B cell (primary cell): ENCODE measurements at regions not wholly inside any gene's neighbourhood (a gene's known extent, or its start where the extent isn't known, plus 50 kb on each side); places are given as distances from the start of the nearest gene placed in this dataset.

Source experiments
- ATAC-seq: fragments of 200-7000 bp; cut with Tn5 transposase; one replicate; pipeline ENCODE4 v1.10.0; 2021; ENCODE audit warnings: low read depth, mild to moderate bottlenecking, moderate number of reproducible peaks, moderate library complexity
- CTCF ChIA-PET: fragments of 350-600 bp; sonication (Branson Sonifier 250); formaldehyde crosslinking; loops from one replicate; lab custom pipeline; 2021; ENCODE audit warnings: antibody characterized with exemption, inconsistent platforms; lab: Charles Lee
- POLR2A ChIA-PET: fragments of 350-600 bp; sonication (Branson Sonifier 250); formaldehyde crosslinking; loops from one replicate; lab custom pipeline; 2021; ENCODE audit warnings: antibody characterized with exemption; lab: Charles Lee
- DNase-seq: peaks from one replicate; pipeline ENCODE4 v3.0.0; 2013
- H2AFZ ChIP-seq: 2 replicates; pipeline ENCODE4 v1.6.1; 2012; ENCODE audit warnings: mild to moderate bottlenecking, low read depth, low read length; ENCODE audit not compliant: insufficient read depth, poor library complexity, severe bottlenecking
- H3K27ac ChIP-seq, 2 donors: 1 replicate in 1 of 2; 2 replicates in 1 of 2; pipeline ENCODE4 v1.5.1; 2012 to 2013; ENCODE audit warnings: low read length in 2 of 2, mild to moderate bottlenecking in 2 of 2, moderate library complexity in 1 of 2
- H3K27me3 ChIP-seq, 4 experiments: fragments of 200-600 bp in 1 of 4; sonication (generic) in 1 of 4; replicated peaks in 1 of 4; 1 replicate in 2 of 4; 2 replicates in 2 of 4; pipeline versions ENCODE4 v1.6.1 to v1.7.0; 2013 to 2016; ENCODE audit warnings: low read length in 3 of 4, mild to moderate bottlenecking in 2 of 4, mixed read lengths in 1 of 4, moderate library complexity in 1 of 4; ENCODE audit not compliant: insufficient read depth in 4 of 4, control insufficient read depth in 3 of 4; ENCODE audit errors: control extremely low read depth in 1 of 4
- H3K36me3 ChIP-seq, 2 experiments: replicated peaks in 1 of 2; 1 replicate in 1 of 2; 2 replicates in 1 of 2; pipeline versions ENCODE4 v1.6.1 to v1.7.1; 2013; ENCODE audit warnings: low read length in 1 of 2; ENCODE audit not compliant: insufficient read depth in 2 of 2, control insufficient read depth in 1 of 2; ENCODE audit errors: control extremely low read depth in 1 of 2, extremely low read depth in 1 of 2
- H3K4me1 ChIP-seq, 2 donors: fragments of 200-600 bp in 1 of 2; sonication (generic) in 1 of 2; 1 replicate in 1 of 2; 2 replicates in 1 of 2; pipeline versions ENCODE4 v1.5.1 to v1.6.1; 2013 to 2017; ENCODE audit warnings: low read length in 2 of 2; ENCODE audit not compliant: control insufficient read depth in 2 of 2, insufficient read depth in 2 of 2
- H3K4me2 ChIP-seq: replicated peaks from 2 replicates; pipeline ENCODE3; 2012; ENCODE audit warnings: mild to moderate bottlenecking, low read depth, low read length; ENCODE audit not compliant: poor library complexity, severe bottlenecking
- H3K4me3 ChIP-seq, 5 experiments: fragments of 200-600 bp in 1 of 5; sonication (generic) in 1 of 5; 1 replicate in 3 of 5; 2 replicates in 2 of 5; pipeline versions ENCODE4 v1.5.1 to v1.7.0; 2011 to 2016; ENCODE audit warnings: low read length in 4 of 5, mild to moderate bottlenecking in 4 of 5, low read depth in 2 of 5, control low read depth in 1 of 5, moderate library complexity in 1 of 5; ENCODE audit not compliant: insufficient read depth in 1 of 5; ENCODE audit errors: control extremely low read depth in 1 of 5, extremely low read depth in 1 of 5
- H3K79me2 ChIP-seq: fragments of 200-600 bp; sonication (generic); one replicate; pipeline ENCODE4 v1.6.0; 2016; ENCODE audit warnings: low read length; ENCODE audit not compliant: control insufficient read depth, insufficient read depth
- H3K9ac ChIP-seq: fragments of 200-600 bp; sonication (generic); 2 replicates; pipeline ENCODE4 v1.6.1; 2017; ENCODE audit warnings: mild to moderate bottlenecking, low read length, moderate library complexity
- H3K9me3 ChIP-seq, 3 donors: one replicate each; pipeline versions ENCODE4 v1.6.1 to v1.7.1; 2013; ENCODE audit warnings: low read length in 2 of 3; ENCODE audit not compliant: control insufficient read depth in 2 of 3, insufficient read depth in 1 of 3; ENCODE audit errors: control extremely low read depth in 1 of 3
- H4K20me1 ChIP-seq: 2 replicates; pipeline ENCODE4 v1.6.0; 2012; ENCODE audit warnings: mild to moderate bottlenecking, low read length; ENCODE audit not compliant: insufficient read depth, control insufficient read depth, poor library complexity, severe bottlenecking
- H3K27ac Mint-ChIP-seq: one replicate; pipeline ENCODE4 v1.8.0; 2021; ENCODE audit warnings: mixed read lengths
- H3K27me3 Mint-ChIP-seq: one replicate; pipeline ENCODE4 v1.8.0; 2021; ENCODE audit warnings: mixed read lengths
- H3K4me1 Mint-ChIP-seq: one replicate; pipeline ENCODE4 v1.8.0; 2021; ENCODE audit warnings: mixed read lengths
- H3K4me3 Mint-ChIP-seq: one replicate; pipeline ENCODE4 v1.8.0; 2021; ENCODE audit warnings: mixed read lengths
- H3K9me3 Mint-ChIP-seq: one replicate; pipeline ENCODE4 v1.8.0; 2022; ENCODE audit warnings: mixed read lengths; ENCODE audit not compliant: insufficient read depth
- CTCF ChIP-seq: fragments of 200-600 bp; IDR thresholded peaks from one replicate; pipeline ENCODE4 v1.8.0; 2022; ENCODE audit warnings: antibody characterized with exemption, mild to moderate bottlenecking
- EZH2 ChIP-seq: IDR thresholded peaks from 2 replicates; pipeline ENCODE4 v1.6.1; 2012; ENCODE audit warnings: borderline replicate concordance, low read depth, mild to moderate bottlenecking, moderate library complexity, low read length; ENCODE audit not compliant: insufficient read depth, poor library complexity, severe bottlenecking
- WGBS: methylation state at CpG from one replicate; pipeline ENCODE4 v1.1.5; 2013; ENCODE audit warnings: missing lambda C conversion rate; ENCODE audit not compliant: insufficient coverage; 5-methylcytosine and 5-hydroxymethylcytosine counted together
- intact Hi-C: fragments of 100-400 bp; cut with micrococcal nuclease; formaldehyde crosslinking; loops from one replicate; pipeline ENCODE4 v1.10.0; 2022

- Histone ChIP-seq H3K4me3 (no peak overlapping the region), H3K9ac (no peak overlapping the region), H2AFZ (no peak overlapping the region), H4K20me1 (no peaks in the 10 kb centered on the region), H3K27me3 (peaks cover 0 to 4% (median 1%) of the 10 kb centered on the region in 4 experiments), H3K9me3 (no peaks in the 10 kb centered on the region), H3K79me2 (no peaks in the 10 kb centered on the region), H3K4me1 (no peaks in the 10 kb centered on the region), H3K36me3 (no peaks in the 10 kb centered on the region), H3K27ac (no peak overlapping the region), H3K4me2 (no peak overlapping the region)
- ChIA-PET POLR2A (no interaction called here), CTCF (interaction anchor here (0.8 to 4.9 kb wide), 14 partner anchors 10 to 951 kb away, joined by 3 to 46 read pairs (median 4); partner anchors contain the start of gene SLC38A1)
- intact Hi-C loops, result loop anchor here (10.0 kb wide), 1 partner anchor 357 kb away; no protein-coding TSS in a partner anchor
- no peak overlapping the region for H3K27ac Mint-ChIP-seq
- H3K9me3 Mint-ChIP-seq, result no peaks in the 10 kb centered on the region
- 60% methylated on average over 1 of the region's 2 CpGs for WGBS
- DNase-seq, result no peak
- H3K4me1 Mint-ChIP-seq, result no peaks in the 10 kb centered on the region
- H3K4me3 Mint-ChIP-seq, result no peak overlapping the region
- TF ChIP-seq CTCF, result no peak
- TF ChIP-seq EZH2, result no peak
- no peak for ATAC-seq
- peaks cover 9% of the 10 kb centered on the region for H3K27me3 Mint-ChIP-seq
These were observed 57.1 kb upstream of the PCED1B start for GRCh38 chr12:47022296-47022695.

GRCh38 chr12:47023311-47023710, 56.1 kb upstream of the PCED1B start:
- Mint-ChIP-seq H3K27ac (no peak overlapping the region), H3K4me1 (no peaks in the 10 kb centered on the region), H3K27me3 (peaks cover 3% of the 10 kb centered on the region), H3K9me3 (no peaks in the 10 kb centered on the region), H3K4me3 (no peak overlapping the region)
- Histone ChIP-seq H3K36me3 (no peaks in the 10 kb centered on the region), H3K4me3 (no peak overlapping the region), H3K9ac (no peak overlapping the region), H3K4me1 (no peaks in the 10 kb centered on the region), H4K20me1 (no peaks in the 10 kb centered on the region), H2AFZ (no peak overlapping the region), H3K4me2 (no peak overlapping the region), H3K9me3 (no peaks in the 10 kb centered on the region), H3K27ac (no peak overlapping the region), H3K79me2 (no peaks in the 10 kb centered on the region), H3K27me3 (peaks cover 0 to 4% (median 1%) of the 10 kb centered on the region in 4 experiments)
- ATAC-seq, result no peak
- WGBS, result 83% methylated on average over 1 of the region's 3 CpGs
- CTCF ChIA-PET, result interaction anchor here (0.5 to 4.9 kb wide), 6 partner anchors 9 to 952 kb away, joined by 3 to 46 read pairs (median 7); no protein-coding TSS in a partner anchor
- intact Hi-C loops, result loop anchor here (10.0 kb wide), 1 partner anchor 359 kb away; no protein-coding TSS in a partner anchor
- TF ChIP-seq EZH2, result no peak
- TF ChIP-seq CTCF, result no peak
- POLR2A ChIA-PET, result no interaction called here
- DNase-seq, result no peak
